ENCODE measurements at regions not wholly inside any gene's neighbourhood (a gene's known extent, or its start where the extent isn't known, plus 50 kb on each side); places are given as distances from the start of the nearest gene placed in this dataset.

DNA sequence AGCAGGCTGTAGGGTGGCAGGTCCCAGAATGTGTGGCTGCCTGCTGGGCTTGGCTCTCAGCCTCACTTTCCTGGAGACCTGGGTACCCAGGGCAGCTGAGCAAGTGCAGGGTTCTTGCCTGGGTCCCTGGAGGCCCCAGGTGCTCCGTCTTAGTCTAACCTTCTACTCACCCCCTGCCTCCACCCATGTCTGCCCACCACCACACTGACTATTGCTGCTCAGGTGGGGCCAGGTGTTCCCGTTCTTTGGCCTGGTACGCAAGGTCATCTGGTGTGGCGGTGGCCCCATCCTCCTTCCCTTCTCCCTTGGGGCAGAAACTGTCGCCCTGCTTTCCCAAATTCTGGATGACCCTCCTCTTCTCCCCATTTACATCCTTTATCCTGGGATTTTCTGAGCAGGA is 319.9 kb downstream of the TMEM121 start:
- TF ChIP-seq, protein P1, sequence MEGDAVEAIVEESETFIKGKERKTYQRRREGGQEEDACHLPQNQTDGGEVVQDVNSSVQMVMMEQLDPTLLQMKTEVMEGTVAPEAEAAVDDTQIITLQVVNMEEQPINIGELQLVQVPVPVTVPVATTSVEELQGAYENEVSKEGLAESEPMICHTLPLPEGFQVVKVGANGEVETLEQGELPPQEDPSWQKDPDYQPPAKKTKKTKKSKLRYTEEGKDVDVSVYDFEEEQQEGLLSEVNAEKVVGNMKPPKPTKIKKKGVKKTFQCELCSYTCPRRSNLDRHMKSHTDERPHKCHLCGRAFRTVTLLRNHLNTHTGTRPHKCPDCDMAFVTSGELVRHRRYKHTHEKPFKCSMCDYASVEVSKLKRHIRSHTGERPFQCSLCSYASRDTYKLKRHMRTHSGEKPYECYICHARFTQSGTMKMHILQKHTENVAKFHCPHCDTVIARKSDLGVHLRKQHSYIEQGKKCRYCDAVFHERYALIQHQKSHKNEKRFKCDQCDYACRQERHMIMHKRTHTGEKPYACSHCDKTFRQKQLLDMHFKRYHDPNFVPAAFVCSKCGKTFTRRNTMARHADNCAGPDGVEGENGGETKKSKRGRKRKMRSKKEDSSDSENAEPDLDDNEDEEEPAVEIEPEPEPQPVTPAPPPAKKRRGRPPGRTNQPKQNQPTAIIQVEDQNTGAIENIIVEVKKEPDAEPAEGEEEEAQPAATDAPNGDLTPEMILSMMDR (conservative IDR thresholded peaks at IDR 0.05; ENCODE audit: low read depth, low read length): no peak
- TF ChIP-seq EZH2phosphoT487 (IDR thresholded peaks at IDR 0.05; ENCODE audit: borderline replicate concordance, low read length): no peak
- no peak for TF ChIP-seq EZH2 (IDR thresholded peaks at IDR 0.05; ENCODE audit: low read length, unreplicated experiment)
